DMS153 (cell line): ENCODE measurements at regions not wholly inside any gene's neighbourhood (a gene's known extent, or its start where the extent isn't known, plus 50 kb on each side); places are given as distances from the start of the nearest gene placed in this dataset.
"Not testable (repeated sequence)": the region's sequence is repeated elsewhere in the genome, so short reads cannot be mapped to it uniquely, and the experiment has no call there.

Experiments used
- DNase-seq: peaks from one replicate; lab custom pipeline; 2025; lab: John Stamatoyannopoulos, UW

GRCh38 chr5:38148021-38148625 lies 110.2 kb upstream of the EGFLAM start:
- DNase-seq, result no peak

GRCh38 chr5:38143384-38143783 lies 115.0 kb upstream of the EGFLAM start:
- DNase-seq, result no peak

GRCh38 chr5:38141665-38142064 lies 116.7 kb upstream of the EGFLAM start:
- no peak for DNase-seq

GRCh38 chr5:38138574-38138973 lies 119.8 kb upstream of the EGFLAM start:
- DNase-seq, result no peak

GRCh38 chr5:38135486-38136039 lies 122.8 kb upstream of the EGFLAM start:
- DNase-seq, result no peak

- DNase-seq, result no peak
These were observed 123.5 kb upstream of the EGFLAM start for GRCh38 chr5:38134810-38135209.

GRCh38 chr5:38134294-38134693 lies 124.1 kb upstream of the EGFLAM start:
- not testable (repeated sequence) for DNase-seq

GRCh38 chr5:38131686-38132085 lies 126.7 kb upstream of the EGFLAM start:
- no peak for DNase-seq

- DNase-seq, result no peak
These were observed 134.0 kb upstream of the EGFLAM start for GRCh38 chr5:38124321-38124720.

- DNase-seq, result no peak
These were observed 136.9 kb upstream of the EGFLAM start for GRCh38 chr5:38121420-38121819.

GRCh38 chr5:38119836-38120235 lies 138.5 kb upstream of the EGFLAM start:
- DNase-seq, result no peak

GRCh38 chr5:38117784-38118479 lies 140.4 kb upstream of the EGFLAM start:
- DNase-seq, result no peak

- DNase-seq, result no peak
These were observed 143.0 kb upstream of the EGFLAM start for GRCh38 chr5:38115318-38115827.

- no peak for DNase-seq
These were observed 144.5 kb upstream of the EGFLAM start for GRCh38 chr5:38113880-38114279.

GRCh38 chr5:38113456-38113855 lies 144.9 kb upstream of the EGFLAM start:
- no peak for DNase-seq

- DNase-seq, result no peak
These were observed 145.4 kb upstream of the EGFLAM start for GRCh38 chr5:38112938-38113337.

GRCh38 chr5:38110130-38110529 lies 148.2 kb upstream of the EGFLAM start:
- no peak for DNase-seq

GRCh38 chr5:38107096-38107495 lies 151.3 kb upstream of the EGFLAM start:
- DNase-seq, result no peak

GRCh38 chr5:38105801-38106200 lies 152.6 kb upstream of the EGFLAM start:
- DNase-seq, result no peak

GRCh38 chr5:38105231-38105570 lies 153.2 kb upstream of the EGFLAM start:
- no peak for DNase-seq

- no peak for DNase-seq
These were observed 153.7 kb upstream of the EGFLAM start for GRCh38 chr5:38104497-38105230.

GRCh38 chr5:38101897-38102296 lies 156.5 kb upstream of the EGFLAM start:
- no peak for DNase-seq
